ENCODE measurements at regions not wholly inside any gene's neighbourhood (a gene's known extent, or its start where the extent isn't known, plus 50 kb on each side); places are given as distances from the start of the nearest gene placed in this dataset.

DNA sequence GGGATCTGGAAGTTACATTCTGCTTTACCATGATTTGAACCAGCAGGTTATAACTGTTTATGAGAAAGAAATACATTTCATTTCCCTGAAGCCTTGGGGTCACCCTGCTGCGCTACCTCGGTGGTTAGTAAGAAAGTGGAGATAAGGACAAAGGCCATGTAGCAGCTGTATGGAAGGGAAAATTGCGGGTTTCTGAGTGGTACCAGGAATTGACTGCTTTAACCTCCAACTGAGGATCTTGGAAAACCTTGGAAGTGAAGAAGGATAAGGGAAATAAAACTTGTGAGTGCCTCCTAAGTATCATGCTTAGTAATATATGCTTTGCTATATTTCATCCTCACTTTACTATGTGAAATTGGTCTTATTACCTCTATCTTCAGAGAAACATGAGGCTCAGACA, 76.1 kb upstream of the GAP43 start:
- no peak overlapping the region for H2AFZ ChIP-seq (ENCODE audit: insufficient read depth, low read length, poor library complexity)

GRCh38 chr3:115548611-115549010, 74.7 kb upstream of the GAP43 start:
- H2BK120ac ChIP-seq (ENCODE audit: insufficient read depth, low read length, poor library complexity): no peak overlapping the region
- H3K9ac ChIP-seq (ENCODE audit: low read length): no peak overlapping the region
- H3K14ac ChIP-seq (ENCODE audit: low read length): no peak overlapping the region
- no peak overlapping the region for H4K12ac ChIP-seq (ENCODE audit: low read depth, low read length)
- no peaks in the 10 kb centered on the region for H3K36me3 ChIP-seq (ENCODE audit: control insufficient read depth in 1 of 2, insufficient read depth in 2 of 2, low read length in 2 of 2)
- no peak overlapping the region for H3K23ac ChIP-seq (ENCODE audit: low read length)
- H4K8ac ChIP-seq (ENCODE audit: low read depth, low read length): no peak overlapping the region
- H3K4ac ChIP-seq (ENCODE audit: low read depth, low read length): no peak overlapping the region
- no peak overlapping the region for H4K91ac ChIP-seq (ENCODE audit: low read depth, low read length)
- no peaks in the 10 kb centered on the region for H3K27me3 ChIP-seq (ENCODE audit: insufficient read depth, low read length)
- H3K9me3 ChIP-seq (ENCODE audit: insufficient read depth, low read depth, low read length): no peaks in the 10 kb centered on the region
- no peak overlapping the region for H3K4me2 ChIP-seq (ENCODE audit: low read length)
- H2AK5ac ChIP-seq (ENCODE audit: low read length): no peak overlapping the region
- H2BK5ac ChIP-seq (ENCODE audit: low read depth, low read length, poor library complexity): no peak overlapping the region
- no CpG with 5 or more reads among the region's 2 CpGs for WGBS (ENCODE audit: extremely low coverage, insufficient coverage, insufficient read length)
- H3K4me1 ChIP-seq (ENCODE audit: control insufficient read depth in 1 of 2, insufficient read depth in 2 of 2, low read length in 2 of 2): no peaks in the 10 kb centered on the region
- H3K27ac ChIP-seq (ENCODE audit: low read depth, low read length): no peak overlapping the region
- H3K4me3 ChIP-seq (ENCODE audit: low read depth, low read length): no peak overlapping the region
- no peak overlapping the region for H2AFZ ChIP-seq (ENCODE audit: insufficient read depth, low read length, poor library complexity)
- H3K79me1 ChIP-seq (ENCODE audit: low read length): no peaks in the 10 kb centered on the region
- H3K79me2 ChIP-seq (ENCODE audit: control insufficient read depth, insufficient read depth, low read length, poor library complexity): no peaks in the 10 kb centered on the region
- no peak overlapping the region for H2BK12ac ChIP-seq (ENCODE audit: low read length)
- no peak for DNase-seq
- H3K18ac ChIP-seq (ENCODE audit: low read length): no peak overlapping the region

More for the DNA sequence above, 76.1 kb upstream of the GAP43 start:
- no peaks in the 10 kb centered on the region for H3K79me1 ChIP-seq (ENCODE audit: low read length)
- H2AK5ac ChIP-seq (ENCODE audit: low read length): no peak overlapping the region
- H4K91ac ChIP-seq (ENCODE audit: low read depth, low read length): no peak overlapping the region
- no peaks in the 10 kb centered on the region for H3K9me3 ChIP-seq (ENCODE audit: insufficient read depth, low read depth, low read length)
- H3K14ac ChIP-seq (ENCODE audit: low read length): no peak overlapping the region
- H3K9ac ChIP-seq (ENCODE audit: low read length): no peak overlapping the region
- H3K79me2 ChIP-seq (ENCODE audit: control insufficient read depth, insufficient read depth, low read length, poor library complexity): no peaks in the 10 kb centered on the region
- no peaks in the 10 kb centered on the region for H3K36me3 ChIP-seq (ENCODE audit: control insufficient read depth in 1 of 2, insufficient read depth in 2 of 2, low read length in 2 of 2)
- H3K23ac ChIP-seq (ENCODE audit: low read length): no peak overlapping the region
- H2BK5ac ChIP-seq (ENCODE audit: low read depth, low read length, poor library complexity): no peak overlapping the region
- no peak overlapping the region for H2BK120ac ChIP-seq (ENCODE audit: insufficient read depth, low read length, poor library complexity)
- no peaks in the 10 kb centered on the region for H3K4me1 ChIP-seq (ENCODE audit: control insufficient read depth in 1 of 2, insufficient read depth in 2 of 2, low read length in 2 of 2)
- no peak overlapping the region for H3K4ac ChIP-seq (ENCODE audit: low read depth, low read length)
- no peak for DNase-seq
- H3K27me3 ChIP-seq (ENCODE audit: insufficient read depth, low read length): no peaks in the 10 kb centered on the region
- no CpG with 5 or more reads among the region's 3 CpGs for WGBS (ENCODE audit: extremely low coverage, insufficient coverage, insufficient read length)
- no peak overlapping the region for H3K18ac ChIP-seq (ENCODE audit: low read length)
- H2BK12ac ChIP-seq (ENCODE audit: low read length): no peak overlapping the region
- H3K4me2 ChIP-seq (ENCODE audit: low read length): no peak overlapping the region
- H4K8ac ChIP-seq (ENCODE audit: low read depth, low read length): no peak overlapping the region
- H4K12ac ChIP-seq (ENCODE audit: low read depth, low read length): no peak overlapping the region
- no peak overlapping the region for H3K4me3 ChIP-seq (ENCODE audit: low read depth, low read length)
- no peak overlapping the region for H3K27ac ChIP-seq (ENCODE audit: low read depth, low read length)

- Histone ChIP-seq H2BK5ac (ENCODE audit: low read depth, low read length, poor library complexity) (no peak overlapping the region), H3K27ac (ENCODE audit: low read depth, low read length) (no peak overlapping the region), H3K36me3 (ENCODE audit: control insufficient read depth in 1 of 2, insufficient read depth in 2 of 2, low read length in 2 of 2) (no peaks in the 10 kb centered on the region), H3K4ac (ENCODE audit: low read depth, low read length) (no peak overlapping the region), H3K18ac (ENCODE audit: low read length) (no peak overlapping the region), H2BK120ac (ENCODE audit: insufficient read depth, low read length, poor library complexity) (no peak overlapping the region), H2AFZ (ENCODE audit: insufficient read depth, low read length, poor library complexity) (no peak overlapping the region), H3K4me1 (ENCODE audit: control insufficient read depth in 1 of 2, insufficient read depth in 2 of 2, low read length in 2 of 2) (no peaks in the 10 kb centered on the region), H3K4me3 (ENCODE audit: low read depth, low read length) (no peak overlapping the region), H3K4me2 (ENCODE audit: low read length) (no peak overlapping the region), H3K9ac (ENCODE audit: low read length) (no peak overlapping the region), H3K23ac (ENCODE audit: low read length) (no peak overlapping the region), H3K79me2 (ENCODE audit: control insufficient read depth, insufficient read depth, low read length, poor library complexity) (no peaks in the 10 kb centered on the region), H3K14ac (ENCODE audit: low read length) (no peak overlapping the region), H2AK5ac (ENCODE audit: low read length) (no peak overlapping the region), H4K12ac (ENCODE audit: low read depth, low read length) (no peak overlapping the region), H3K27me3 (ENCODE audit: insufficient read depth, low read length) (no peaks in the 10 kb centered on the region), H4K8ac (ENCODE audit: low read depth, low read length) (no peak overlapping the region), H3K79me1 (ENCODE audit: low read length) (no peaks in the 10 kb centered on the region), H2BK12ac (ENCODE audit: low read length) (no peak overlapping the region), H3K9me3 (ENCODE audit: insufficient read depth, low read depth, low read length) (no peaks in the 10 kb centered on the region), H4K91ac (ENCODE audit: low read depth, low read length) (no peak overlapping the region)
- no CpG with 5 or more reads among the region's 2 CpGs for WGBS (ENCODE audit: extremely low coverage, insufficient coverage, insufficient read length)
- no peak for DNase-seq
Measured at GRCh38 chr3:115549071-115549470, 74.2 kb upstream of the GAP43 start.

DNA sequence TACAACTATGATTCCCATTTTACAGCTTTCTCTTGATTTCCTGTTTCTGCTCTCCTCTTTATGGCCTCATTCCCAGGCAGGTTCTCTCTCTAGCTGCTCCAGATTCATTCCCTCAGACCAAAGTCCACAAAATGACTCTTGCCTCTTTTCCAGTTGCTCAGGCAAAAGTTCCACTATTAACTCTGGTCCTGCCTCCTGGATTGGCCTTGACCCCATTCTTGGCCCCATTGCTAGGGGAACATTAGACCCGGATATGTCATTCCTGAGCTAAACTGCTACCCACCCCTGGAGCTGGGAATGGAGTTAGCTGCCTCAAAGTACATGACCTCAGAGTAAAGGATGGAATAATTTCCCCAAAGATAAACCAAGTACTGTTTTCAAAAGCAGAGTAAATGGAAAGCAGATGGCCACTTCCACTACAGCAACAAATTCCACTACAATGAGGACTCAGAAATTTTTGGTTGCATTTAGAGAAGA, 73.0 kb upstream of the GAP43 start:
- H2BK12ac ChIP-seq (ENCODE audit: low read length): no peak overlapping the region
- no peak overlapping the region for H3K18ac ChIP-seq (ENCODE audit: low read length)
- H3K4me1 ChIP-seq (ENCODE audit: control insufficient read depth in 1 of 2, insufficient read depth in 2 of 2, low read length in 2 of 2): no peaks in the 10 kb centered on the region
- H2AK5ac ChIP-seq (ENCODE audit: low read length): no peak overlapping the region
- no peak overlapping the region for H4K12ac ChIP-seq (ENCODE audit: low read depth, low read length)
- H3K4ac ChIP-seq (ENCODE audit: low read depth, low read length): no peak overlapping the region
- no peak overlapping the region for H4K91ac ChIP-seq (ENCODE audit: low read depth, low read length)
- H4K8ac ChIP-seq (ENCODE audit: low read depth, low read length): no peak overlapping the region
- H3K79me2 ChIP-seq (ENCODE audit: control insufficient read depth, insufficient read depth, low read length, poor library complexity): no peaks in the 10 kb centered on the region
- H3K4me2 ChIP-seq (ENCODE audit: low read length): no peak overlapping the region
- no peak overlapping the region for H3K27ac ChIP-seq (ENCODE audit: low read depth, low read length)
- no peak overlapping the region for H2BK5ac ChIP-seq (ENCODE audit: low read depth, low read length, poor library complexity)
- no peak overlapping the region for H3K14ac ChIP-seq (ENCODE audit: low read length)
- H3K9me3 ChIP-seq (ENCODE audit: insufficient read depth, low read depth, low read length): no peaks in the 10 kb centered on the region
- H2AFZ ChIP-seq (ENCODE audit: insufficient read depth, low read length, poor library complexity): no peak overlapping the region
- no peaks in the 10 kb centered on the region for H3K27me3 ChIP-seq (ENCODE audit: insufficient read depth, low read length)
- no peak overlapping the region for H2BK120ac ChIP-seq (ENCODE audit: insufficient read depth, low read length, poor library complexity)
- no peak overlapping the region for H3K4me3 ChIP-seq (ENCODE audit: low read depth, low read length)
- no CpG with 5 or more reads among the region's 1 CpG for WGBS (ENCODE audit: extremely low coverage, insufficient coverage, insufficient read length)
- H3K36me3 ChIP-seq (ENCODE audit: control insufficient read depth in 1 of 2, insufficient read depth in 2 of 2, low read length in 2 of 2): no peaks in the 10 kb centered on the region
- no peak overlapping the region for H3K23ac ChIP-seq (ENCODE audit: low read length)
- no peak for DNase-seq
- no peak overlapping the region for H3K9ac ChIP-seq (ENCODE audit: low read length)
- H3K79me1 ChIP-seq (ENCODE audit: low read length): no peaks in the 10 kb centered on the region
